Stimulated activated naive CD8-positive, alpha-beta T cell treated with anti-CD3 and anti-CD28 coated beads, Interleukin-15, Interleukin-2, amounts not matched to agents 100 U/mL and 50 U/mL, for 24 hours (primary cell): ENCODE measurements at regions not wholly inside any gene's neighbourhood (a gene's known extent, or its start where the extent isn't known, plus 50 kb on each side); places are given as distances from the start of the nearest gene placed in this dataset.

ENCODE experiments used
- ATAC-seq: fragments of 150-1000 bp; cut with Tn5 transposase; one replicate; pipeline ENCODE4 v1.10.0; 2021
- DNase-seq: peaks from one replicate; pipeline ENCODE4 v3.0.0; 2021

DNA sequence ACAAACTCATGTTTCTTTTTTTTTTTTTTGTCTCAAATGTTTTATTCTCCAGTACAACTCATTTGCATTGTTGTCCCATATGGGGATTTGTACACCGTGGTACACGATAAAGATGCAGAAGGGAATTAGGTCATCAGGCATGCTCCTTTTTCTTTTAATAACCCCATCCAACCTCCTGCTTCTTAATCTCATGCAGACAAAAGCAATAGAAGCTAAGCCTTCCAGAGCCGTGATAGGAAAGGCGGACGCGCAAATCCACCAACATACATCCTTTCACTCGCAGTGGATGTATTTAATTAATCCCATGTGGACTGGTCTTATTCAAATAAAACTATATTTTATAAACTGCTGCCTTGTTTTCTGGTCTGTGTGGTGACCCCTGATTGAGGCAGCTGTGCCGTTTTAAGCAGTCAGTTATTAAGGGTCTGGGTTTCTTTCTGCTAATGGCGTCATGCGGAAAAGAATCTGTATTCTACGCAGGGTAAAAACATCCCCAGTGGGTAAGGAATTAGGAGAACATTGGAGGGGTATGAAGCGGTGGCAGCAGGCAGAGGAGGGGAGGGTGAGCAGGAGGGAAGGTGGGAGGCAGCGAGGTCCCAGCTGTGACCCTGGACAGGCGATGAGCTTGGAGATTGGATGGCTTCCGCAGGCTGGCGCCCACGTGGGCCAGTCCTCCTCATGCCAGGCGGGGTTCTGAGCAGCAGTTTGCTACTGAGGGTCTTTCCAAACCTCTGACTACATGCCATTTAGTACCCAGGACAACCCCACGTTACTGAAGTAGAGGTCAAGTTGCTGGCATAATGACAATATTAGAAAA is 172.8 kb downstream of the LINC00237 start:
- ATAC-seq (no peak), DNase-seq (no peak)

GRCh38 chr20:20932156-20932555 is 174.0 kb downstream of the LINC00237 start:
- DNase-seq: no peak
- ATAC-seq: no peak

GRCh38 chr20:20931632-20932031 is 174.5 kb downstream of the LINC00237 start:
- ATAC-seq (no peak), DNase-seq (no peak)

- no peak for DNase-seq
- ATAC-seq: no peak
Observed at GRCh38 chr20:20931024-20931423, 175.1 kb downstream of the LINC00237 start.

GRCh38 chr20:20930500-20930899 is 175.7 kb downstream of the LINC00237 start:
- DNase-seq (no peak), ATAC-seq (no peak)

DNA sequence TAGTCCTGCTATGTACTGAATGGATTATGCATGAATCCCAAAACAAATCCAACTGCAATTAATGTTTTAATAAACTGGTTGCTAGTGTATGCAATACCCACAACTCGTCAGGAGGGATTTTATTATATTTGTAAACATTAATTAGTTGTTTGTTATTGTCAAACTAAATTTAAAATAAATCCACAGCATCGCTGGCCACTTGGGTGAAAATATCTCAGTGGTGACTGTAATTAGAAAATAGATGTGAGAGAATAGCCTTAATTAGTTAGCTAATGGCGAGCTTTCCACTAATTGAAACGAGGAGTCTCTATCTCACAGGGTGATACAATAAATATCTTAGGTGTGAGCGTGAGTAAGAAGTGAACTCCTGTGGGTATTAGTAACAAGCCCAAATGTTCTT is 176.8 kb downstream of the LINC00237 start:
- ATAC-seq (no peak), DNase-seq (no peak)

- no peak for ATAC-seq
- DNase-seq: no peak
Observed at GRCh38 chr20:20926222-20926905, 179.8 kb downstream of the LINC00237 start.

DNA sequence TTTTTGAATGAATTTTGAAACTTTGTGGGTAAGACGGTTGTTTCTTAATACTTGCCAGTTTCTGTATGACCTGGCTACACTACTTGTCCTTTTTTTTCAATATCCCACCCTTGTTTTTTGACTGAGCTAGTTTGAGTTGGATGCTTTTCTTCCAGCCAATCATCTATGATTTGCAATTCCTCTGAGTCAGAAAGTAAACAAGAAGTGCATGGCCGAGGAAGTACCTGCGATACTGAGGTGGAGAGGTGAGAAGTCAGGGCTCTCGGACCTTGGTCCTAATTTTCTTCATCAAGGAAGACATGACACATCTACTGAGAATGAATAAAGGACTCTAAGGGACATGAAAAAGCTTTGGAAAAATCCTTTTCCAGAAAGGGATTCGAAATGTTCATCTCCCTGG is 185.7 kb downstream of the LINC00237 start:
- DNase-seq (no peak), ATAC-seq (no peak)

GRCh38 chr20:20915844-20916243 is 190.3 kb downstream of the LINC00237 start:
- ATAC-seq: no peak
- no peak for DNase-seq

DNA sequence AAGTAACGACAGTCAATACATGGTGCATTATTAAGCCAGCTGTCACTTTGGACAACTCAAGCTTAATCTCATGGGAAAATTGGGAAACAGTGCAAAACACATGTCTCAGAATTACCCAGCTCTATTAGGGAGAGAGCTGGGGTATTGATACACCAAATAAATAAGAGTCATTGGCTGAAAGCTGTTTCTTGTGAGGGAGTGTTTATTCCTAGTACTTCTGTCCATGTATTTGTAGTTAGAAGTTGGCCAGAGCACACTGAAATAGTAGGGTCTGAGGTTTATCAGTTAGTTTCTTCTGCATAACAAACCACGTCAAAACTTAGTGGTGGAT is 192.0 kb upstream of the RALGAPA2 start:
- DNase-seq (no peak), ATAC-seq (no peak)

DNA sequence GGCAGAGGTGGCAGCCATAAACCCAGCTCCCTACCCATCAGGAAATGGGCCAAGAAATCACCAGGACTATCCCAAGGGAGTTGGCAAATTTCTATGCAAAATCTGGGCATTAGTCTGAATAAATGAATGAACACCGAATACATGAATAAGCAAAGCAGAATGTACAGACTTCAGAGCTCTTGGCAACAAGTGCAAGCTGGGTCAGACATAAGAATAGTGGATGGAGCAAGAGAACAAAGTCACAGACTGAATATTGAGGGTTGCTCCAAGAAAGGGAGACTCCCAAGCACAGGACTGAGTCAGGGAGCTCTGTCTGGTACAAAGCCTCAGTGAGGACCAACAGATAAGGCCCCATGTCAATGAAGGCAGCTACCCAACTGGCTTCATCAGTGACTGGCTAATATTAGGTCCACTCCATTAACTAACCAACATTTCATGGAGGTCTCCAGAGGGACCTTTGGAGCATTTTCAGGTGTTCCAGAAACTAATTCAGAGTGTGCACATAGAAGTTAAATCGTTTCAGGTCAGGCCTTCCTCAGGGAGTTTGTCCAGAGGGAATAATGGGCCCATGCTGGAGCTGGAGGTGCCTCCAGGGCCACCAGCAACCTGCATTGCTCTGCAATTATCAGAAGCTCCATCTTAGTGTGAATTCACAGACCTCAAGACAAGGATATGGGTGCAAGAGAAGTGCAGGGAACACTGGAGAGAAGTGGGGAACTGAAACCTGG is 191.5 kb upstream of the RALGAPA2 start:
- no peak for ATAC-seq
- DNase-seq: no peak

DNA sequence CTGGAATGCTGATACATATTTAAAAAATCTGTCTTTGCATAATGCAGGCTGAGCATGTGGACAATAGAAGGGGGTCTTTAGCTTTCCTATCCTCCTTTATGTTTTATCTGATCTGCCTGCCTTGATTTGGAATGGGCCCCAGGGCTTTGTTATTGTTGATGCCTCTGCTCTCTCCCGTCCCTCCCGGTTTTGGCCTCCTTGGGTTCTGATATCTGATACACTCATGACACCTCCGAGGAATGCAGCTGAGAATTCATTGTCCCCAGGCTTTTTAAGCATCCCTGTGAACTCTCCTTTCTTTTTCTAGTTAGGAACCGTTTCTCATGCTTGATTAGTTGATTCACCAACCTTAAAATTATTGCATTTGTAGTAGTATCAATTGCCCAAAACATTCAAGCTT is 185.5 kb upstream of the RALGAPA2 start:
- DNase-seq (no peak), ATAC-seq (no peak)

GRCh38 chr20:20897145-20897544 is 184.7 kb upstream of the RALGAPA2 start:
- ATAC-seq (no peak), DNase-seq (no peak)

- DNase-seq (no peak), ATAC-seq (no peak)
Observed at GRCh38 chr20:20896606-20897005, 184.2 kb upstream of the RALGAPA2 start.

DNA sequence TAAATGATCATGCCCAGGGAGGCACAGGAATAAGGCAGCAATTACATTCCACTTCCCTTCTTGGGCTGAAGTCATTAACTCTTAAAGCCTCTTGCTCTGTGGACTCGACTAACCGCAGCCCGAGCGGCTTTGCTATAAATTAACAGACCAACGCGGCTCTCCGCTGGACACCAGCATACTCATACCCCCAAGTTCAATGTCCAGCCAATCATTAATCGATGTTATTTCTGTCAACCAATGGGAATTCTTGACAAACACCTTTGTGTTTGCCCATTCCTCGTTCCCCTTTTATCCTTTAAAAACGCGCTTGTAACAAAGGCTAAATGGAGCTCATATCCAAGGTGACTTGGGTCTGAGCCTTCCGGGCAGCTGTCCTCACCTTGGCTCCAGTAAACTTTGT is 183.1 kb upstream of the RALGAPA2 start:
- DNase-seq (no peak), ATAC-seq (no peak)

GRCh38 chr20:20894753-20895152 is 182.3 kb upstream of the RALGAPA2 start:
- ATAC-seq: no peak
- no peak for DNase-seq

DNA sequence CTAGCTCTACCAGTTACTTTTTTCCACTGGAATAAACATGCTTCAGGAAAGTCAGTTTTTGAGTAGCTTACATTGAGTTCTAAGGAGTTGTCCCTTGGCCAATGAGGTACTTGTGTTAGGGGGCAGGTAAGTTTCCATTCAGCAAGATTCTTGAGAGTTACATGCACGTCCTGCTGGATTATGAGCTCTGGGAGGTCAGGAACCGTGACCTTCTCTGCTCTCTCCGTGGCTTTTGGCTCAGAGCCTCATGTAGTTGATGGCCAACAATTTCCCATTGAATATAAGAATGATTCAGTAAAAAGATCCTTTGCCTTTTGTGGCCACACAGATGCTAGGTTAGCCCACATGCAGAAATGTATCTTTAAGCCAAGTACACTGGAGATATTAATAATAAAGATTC is 181.8 kb upstream of the RALGAPA2 start:
- ATAC-seq (no peak), DNase-seq (no peak)

DNA sequence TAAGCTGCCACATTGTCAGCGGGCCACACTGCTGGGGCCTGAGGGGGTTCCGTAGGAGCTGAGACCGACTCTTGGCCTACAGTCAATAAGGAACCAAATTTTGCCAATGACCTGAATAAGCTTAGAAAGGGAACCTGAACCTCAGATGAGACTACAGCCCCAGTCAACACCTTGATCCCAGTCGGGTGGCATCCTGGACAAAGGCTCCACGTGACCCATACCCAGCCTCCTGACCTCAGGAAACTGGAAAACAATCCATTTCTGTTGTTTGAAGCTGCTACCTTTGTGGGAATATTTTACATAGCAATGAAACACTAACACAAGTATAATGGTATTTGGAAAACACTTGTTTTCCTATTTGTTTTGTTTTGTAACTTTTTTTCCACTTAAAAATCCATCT is 179.9 kb upstream of the RALGAPA2 start:
- no peak for DNase-seq
- no peak for ATAC-seq

GRCh38 chr20:20890751-20891150 is 178.3 kb upstream of the RALGAPA2 start:
- ATAC-seq: no peak
- DNase-seq: no peak

DNA sequence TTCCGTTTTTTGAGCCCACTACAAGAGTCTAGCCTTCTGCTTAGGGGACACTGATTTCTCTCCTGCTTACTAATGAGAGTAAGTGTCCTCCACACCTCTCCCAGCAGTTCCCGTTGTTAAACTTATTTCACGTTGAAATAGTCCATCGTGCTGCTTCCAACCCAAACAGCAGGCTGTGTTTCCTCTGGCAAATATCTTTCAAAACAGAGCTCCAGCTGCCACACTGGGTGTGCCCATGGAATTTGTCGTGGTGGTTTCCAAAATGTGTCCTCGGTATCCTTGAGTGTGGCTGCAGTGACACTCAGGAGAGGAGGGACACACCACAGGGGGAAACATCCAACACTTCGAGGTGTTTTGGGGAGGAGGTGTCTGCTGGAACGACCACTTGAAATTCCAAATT is 176.5 kb upstream of the RALGAPA2 start:
- no peak for ATAC-seq
- DNase-seq: no peak

GRCh38 chr20:20888266-20888656 is 175.8 kb upstream of the RALGAPA2 start:
- DNase-seq (no peak), ATAC-seq (no peak)

DNA sequence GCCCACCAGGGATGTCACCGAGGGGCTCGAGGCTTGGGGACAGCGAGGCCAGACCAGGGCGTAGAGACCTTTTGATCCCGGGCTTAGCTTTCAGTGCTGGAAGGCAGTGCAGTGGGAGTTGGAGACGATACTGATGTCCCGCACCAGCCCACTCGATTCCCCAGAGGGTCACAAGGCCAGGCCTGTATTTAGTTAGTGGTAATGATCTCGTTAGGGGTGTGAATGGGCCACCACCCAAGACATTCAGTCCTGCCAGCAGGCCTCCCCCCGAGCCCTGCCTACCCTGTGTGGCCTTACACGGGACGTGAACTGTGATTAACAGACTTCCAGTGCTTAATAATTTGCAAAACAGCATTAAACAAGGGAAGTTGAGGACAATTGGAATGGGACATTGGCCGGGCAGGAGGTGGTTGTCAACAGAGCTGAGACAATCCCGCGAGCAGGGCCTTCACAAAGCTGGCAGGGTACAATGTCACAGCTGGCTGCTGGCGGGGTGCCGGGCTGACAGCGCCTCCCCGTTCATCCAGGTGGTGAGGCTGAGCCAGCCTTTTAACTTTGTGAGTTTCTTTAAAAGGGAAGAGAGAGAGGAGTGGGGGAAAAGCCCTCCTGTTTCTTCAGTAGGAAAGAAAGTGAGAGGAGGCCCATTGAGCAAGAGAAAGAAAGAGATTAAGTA is 175.3 kb upstream of the RALGAPA2 start:
- DNase-seq: no peak
- ATAC-seq: no peak

- ATAC-seq (no peak), DNase-seq (no peak)
Observed at GRCh38 chr20:20881808-20882207, 169.4 kb upstream of the RALGAPA2 start.
